ENCODE measurements at regions not wholly inside any gene's neighbourhood (a gene's known extent, or its start where the extent isn't known, plus 50 kb on each side); places are given as distances from the start of the nearest gene placed in this dataset.
A peak's percentile ranks its signal among the peaks of the same experiment; 100 is the strongest.
"Not testable (repeated sequence)": the region's sequence is repeated elsewhere in the genome, so short reads cannot be mapped to it uniquely, and the experiment has no call there.

- no peaks in the 10 kb centered on the region for H3K4me1 ChIP-seq
- H3K27ac ChIP-seq = no peak overlapping the region
- DNase-seq (no peak), ATAC-seq (no peak)
- no peaks in the 10 kb centered on the region for H3K36me3 ChIP-seq
- TF ChIP-seq CTCF (IDR thresholded peaks at IDR 0.05) = no peak
- H3K27me3 ChIP-seq (ENCODE audit: low read depth) = no peaks in the 10 kb centered on the region
- intact Hi-C loops (cut with DNase I) = no loop called here
- no peak overlapping the region for H3K4me3 ChIP-seq
- H3K9me3 ChIP-seq = no peaks in the 10 kb centered on the region
Observed at GRCh38 chr10:85111271-85111670, 782.9 kb downstream of the CCSER2 start.

- no peak for TF ChIP-seq CTCF (IDR thresholded peaks at IDR 0.05)
- ATAC-seq = peak in 1 of 2 donors; percentile 63
- Histone ChIP-seq H3K27me3 (ENCODE audit: low read depth) (no peaks in the 10 kb centered on the region), H3K4me1 (no peaks in the 10 kb centered on the region), H3K9me3 (no peaks in the 10 kb centered on the region), H3K27ac (no peak overlapping the region), H3K4me3 (no peak overlapping the region), H3K36me3 (no peaks in the 10 kb centered on the region)
- DNase-seq = no peak
- intact Hi-C loops (cut with DNase I) = no loop called here
Observed at GRCh38 chr10:85124603-85125051, 796.2 kb downstream of the CCSER2 start.

- H3K27me3 ChIP-seq (ENCODE audit: low read depth) = no peaks in the 10 kb centered on the region
- ATAC-seq = no peak
- H3K4me1 ChIP-seq = no peaks in the 10 kb centered on the region
- H3K36me3 ChIP-seq = no peaks in the 10 kb centered on the region
- no peak overlapping the region for H3K4me3 ChIP-seq
- no peak for TF ChIP-seq CTCF (IDR thresholded peaks at IDR 0.05)
- DNase-seq = no peak
- no peak overlapping the region for H3K27ac ChIP-seq
- H3K9me3 ChIP-seq = no peaks in the 10 kb centered on the region
- intact Hi-C loops (cut with DNase I) = no loop called here
Observed at GRCh38 chr10:85137253-85137652, 808.9 kb downstream of the CCSER2 start.

- Histone ChIP-seq H3K4me3 (no peak overlapping the region), H3K9me3 (no peaks in the 10 kb centered on the region), H3K27ac (peak overlapping the region; percentile 49), H3K4me1 (no peaks in the 10 kb centered on the region), H3K27me3 (ENCODE audit: low read depth) (no peaks in the 10 kb centered on the region), H3K36me3 (no peaks in the 10 kb centered on the region)
- no peak for ATAC-seq
- no peak for TF ChIP-seq CTCF (IDR thresholded peaks at IDR 0.05)
- intact Hi-C loops (cut with DNase I) = no loop called here
- no peak for DNase-seq
Observed at GRCh38 chr10:85138046-85138445, 809.7 kb downstream of the CCSER2 start.

- Histone ChIP-seq H3K4me3 (no peak overlapping the region), H3K9me3 (no peaks in the 10 kb centered on the region), H3K36me3 (no peaks in the 10 kb centered on the region), H3K27ac (peak overlapping the region; percentile 49), H3K27me3 (ENCODE audit: low read depth) (no peaks in the 10 kb centered on the region), H3K4me1 (no peaks in the 10 kb centered on the region)
- peak; percentile 60 for DNase-seq
- TF ChIP-seq CTCF (IDR thresholded peaks at IDR 0.05) = no peak
- intact Hi-C loops (cut with DNase I) = no loop called here
- ATAC-seq = peak; percentile 94 to 96
Observed at GRCh38 chr10:85139124-85139523, 810.7 kb downstream of the CCSER2 start.

GRCh38 chr10:85141520-85141919, 813.1 kb downstream of the CCSER2 start:
- intact Hi-C loops (cut with DNase I); DNase-seq: not testable (repeated sequence)

More at GRCh38 chr10:85141520-85141919, 813.1 kb downstream of the CCSER2 start:
- not testable (repeated sequence) for H3K27ac ChIP-seq; H3K4me3 ChIP-seq; H3K9me3 ChIP-seq; H3K4me1 ChIP-seq; H3K36me3 ChIP-seq; H3K27me3 ChIP-seq (ENCODE audit: low read depth); ATAC-seq

All from lower lobe of right lung (tissue), 2 donors.